Mesothelial cell of epicardium (in vitro differentiated cells): ENCODE measurements at regions not wholly inside any gene's neighbourhood (a gene's known extent, or its start where the extent isn't known, plus 50 kb on each side); places are given as distances from the start of the nearest gene placed in this dataset.

Experiments
- DNase-seq, 2 experiments: peaks; one replicate each; pipeline ENCODE4 v3.0.0; 2021; ENCODE audit warnings: low spot score in 2 of 2; ENCODE audit not compliant: unreplicated experiment in 2 of 2
- H3K27ac Mint-ChIP-seq: 2 replicates; pipeline ENCODE4 v1.8.0; 2021; ENCODE audit warnings: mixed read lengths
- H3K27me3 Mint-ChIP-seq: 2 replicates; pipeline ENCODE4 v1.8.0; 2021; ENCODE audit warnings: low read depth, mixed read lengths
- H3K36me3 Mint-ChIP-seq: 2 replicates; pipeline ENCODE4 v1.8.0; 2021; ENCODE audit warnings: mixed read lengths
- H3K4me1 Mint-ChIP-seq: 2 replicates; pipeline ENCODE4 v1.8.0; 2021; ENCODE audit warnings: mixed read lengths
- H3K4me3 Mint-ChIP-seq: 2 replicates; pipeline ENCODE4 v1.8.0; 2021; ENCODE audit warnings: mild to moderate bottlenecking, moderate library complexity, mixed read lengths
- H3K9me3 Mint-ChIP-seq: 2 replicates; pipeline ENCODE4 v1.8.0; 2021; ENCODE audit warnings: mixed read lengths
- TF ChIP-seq, protein P1 (sequence below): fragments of 200-600 bp; sonication (generic); IDR thresholded peaks from one replicate; pipeline ENCODE4 v1.5.0; 2021; ENCODE audit warnings: antibody characterized with exemption; ENCODE audit not compliant: unreplicated experiment

GRCh38 chr10:121194696-121195523 is 343.7 kb downstream of the WDR11 start:
- Mint-ChIP-seq H3K36me3 (no peaks in the 10 kb centered on the region), H3K27me3 (no peaks in the 10 kb centered on the region), H3K4me1 (no peaks in the 10 kb centered on the region), H3K9me3 (no peaks in the 10 kb centered on the region), H3K4me3 (no peak overlapping the region), H3K27ac (no peak overlapping the region)
- DNase-seq: no peak
- TF ChIP-seq, protein P1, sequence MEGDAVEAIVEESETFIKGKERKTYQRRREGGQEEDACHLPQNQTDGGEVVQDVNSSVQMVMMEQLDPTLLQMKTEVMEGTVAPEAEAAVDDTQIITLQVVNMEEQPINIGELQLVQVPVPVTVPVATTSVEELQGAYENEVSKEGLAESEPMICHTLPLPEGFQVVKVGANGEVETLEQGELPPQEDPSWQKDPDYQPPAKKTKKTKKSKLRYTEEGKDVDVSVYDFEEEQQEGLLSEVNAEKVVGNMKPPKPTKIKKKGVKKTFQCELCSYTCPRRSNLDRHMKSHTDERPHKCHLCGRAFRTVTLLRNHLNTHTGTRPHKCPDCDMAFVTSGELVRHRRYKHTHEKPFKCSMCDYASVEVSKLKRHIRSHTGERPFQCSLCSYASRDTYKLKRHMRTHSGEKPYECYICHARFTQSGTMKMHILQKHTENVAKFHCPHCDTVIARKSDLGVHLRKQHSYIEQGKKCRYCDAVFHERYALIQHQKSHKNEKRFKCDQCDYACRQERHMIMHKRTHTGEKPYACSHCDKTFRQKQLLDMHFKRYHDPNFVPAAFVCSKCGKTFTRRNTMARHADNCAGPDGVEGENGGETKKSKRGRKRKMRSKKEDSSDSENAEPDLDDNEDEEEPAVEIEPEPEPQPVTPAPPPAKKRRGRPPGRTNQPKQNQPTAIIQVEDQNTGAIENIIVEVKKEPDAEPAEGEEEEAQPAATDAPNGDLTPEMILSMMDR: no peak

DNA sequence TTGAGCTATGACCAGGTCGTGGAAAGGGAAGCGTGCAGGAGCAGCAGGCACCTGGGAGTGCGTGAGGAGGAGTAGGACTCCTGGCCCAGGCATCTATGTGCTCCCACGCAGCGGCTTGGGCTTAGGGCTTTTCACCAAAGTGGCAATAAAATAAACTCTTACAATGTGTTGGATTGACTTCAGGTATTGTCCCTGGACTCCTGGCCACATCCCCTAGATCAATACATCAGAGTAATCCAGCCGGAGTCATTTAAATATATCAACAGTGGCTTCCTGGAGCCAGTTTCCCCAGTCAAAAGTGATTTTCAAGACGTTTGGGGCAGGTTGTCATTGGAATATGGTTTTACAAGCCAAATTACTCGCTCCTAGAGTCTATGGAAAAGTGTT is 344.4 kb downstream of the WDR11 start:
- H3K27ac Mint-ChIP-seq: no peak overlapping the region
- H3K9me3 Mint-ChIP-seq: peaks cover 3% of the 10 kb centered on the region
- no peaks in the 10 kb centered on the region for H3K4me1 Mint-ChIP-seq
- H3K4me3 Mint-ChIP-seq: no peak overlapping the region
- H3K27me3 Mint-ChIP-seq: no peaks in the 10 kb centered on the region
- DNase-seq: no peak
- TF ChIP-seq, protein P1: no peak
- no peaks in the 10 kb centered on the region for H3K36me3 Mint-ChIP-seq

- Mint-ChIP-seq H3K27ac (no peak overlapping the region), H3K4me1 (peaks cover 7% of the 10 kb centered on the region), H3K9me3 (peaks cover 4% of the 10 kb centered on the region), H3K4me3 (no peak overlapping the region), H3K27me3 (no peaks in the 10 kb centered on the region), H3K36me3 (no peaks in the 10 kb centered on the region)
- TF ChIP-seq, protein P1: no peak
- DNase-seq: no peak
These were observed 347.9 kb downstream of the WDR11 start for GRCh38 chr10:121199081-121199480.

- Mint-ChIP-seq H3K27me3 (no peaks in the 10 kb centered on the region), H3K9me3 (peaks cover under 1% of the 10 kb centered on the region), H3K4me1 (peaks cover 13% of the 10 kb centered on the region), H3K36me3 (no peaks in the 10 kb centered on the region), H3K4me3 (no peak overlapping the region), H3K27ac (no peak overlapping the region)
- DNase-seq: no peak
- TF ChIP-seq, protein P1: no peak
These were observed 354.5 kb downstream of the WDR11 start for GRCh38 chr10:121205625-121206024.

- Mint-ChIP-seq H3K4me1 (no peaks in the 10 kb centered on the region), H3K9me3 (no peaks in the 10 kb centered on the region), H3K4me3 (no peak overlapping the region), H3K27ac (no peak overlapping the region), H3K36me3 (no peaks in the 10 kb centered on the region), H3K27me3 (no peaks in the 10 kb centered on the region)
- no peak for DNase-seq
- TF ChIP-seq, protein P1: no peak
These were observed 360.3 kb downstream of the WDR11 start for GRCh38 chr10:121211446-121211845.
